ENCODE measurements at regions not wholly inside any gene's neighbourhood (a gene's known extent, or its start where the extent isn't known, plus 50 kb on each side); places are given as distances from the start of the nearest gene placed in this dataset.

- Mint-ChIP-seq H3K4me1 (ENCODE audit: low read depth, unreplicated experiment) (no peaks in the 10 kb centered on the region), H3K36me3 (ENCODE audit: unreplicated experiment) (no peaks in the 10 kb centered on the region), H3K4me3 (ENCODE audit: unreplicated experiment) (no peak overlapping the region), H3K9me3 (ENCODE audit: unreplicated experiment) (no peaks in the 10 kb centered on the region), H3K27ac (ENCODE audit: unreplicated experiment) (no peak overlapping the region), H3K27me3 (ENCODE audit: unreplicated experiment) (no peaks in the 10 kb centered on the region)
- TF ChIP-seq CTCF (IDR thresholded peaks at IDR 0.05; ENCODE audit: partially characterized antibody, unreplicated experiment): no peak
- DNase-seq: no peak
Measured at GRCh38 chr5:8028243-8028642, 159.3 kb downstream of the MTRR start.

- Mint-ChIP-seq H3K27me3 (ENCODE audit: unreplicated experiment) (no peaks in the 10 kb centered on the region), H3K27ac (ENCODE audit: unreplicated experiment) (no peak overlapping the region), H3K4me1 (ENCODE audit: low read depth, unreplicated experiment) (no peaks in the 10 kb centered on the region), H3K9me3 (ENCODE audit: unreplicated experiment) (no peaks in the 10 kb centered on the region), H3K4me3 (ENCODE audit: unreplicated experiment) (no peak overlapping the region), H3K36me3 (ENCODE audit: unreplicated experiment) (no peaks in the 10 kb centered on the region)
- TF ChIP-seq CTCF (IDR thresholded peaks at IDR 0.05; ENCODE audit: partially characterized antibody, unreplicated experiment): no peak
- DNase-seq: no peak
Measured at GRCh38 chr5:8033261-8033660, 164.3 kb downstream of the MTRR start.

GRCh38 chr5:8034852-8035251 lies 165.9 kb downstream of the MTRR start:
- DNase-seq: no peak

GRCh38 chr5:8048920-8049319 lies 180.0 kb downstream of the MTRR start:
- no peak overlapping the region for H3K27ac Mint-ChIP-seq (ENCODE audit: unreplicated experiment)
- peaks cover 9% of the 10 kb centered on the region for H3K36me3 Mint-ChIP-seq (ENCODE audit: unreplicated experiment)
- H3K4me3 Mint-ChIP-seq (ENCODE audit: unreplicated experiment): no peak overlapping the region
- H3K9me3 Mint-ChIP-seq (ENCODE audit: unreplicated experiment): peaks cover 2% of the 10 kb centered on the region
- H3K4me1 Mint-ChIP-seq (ENCODE audit: low read depth, unreplicated experiment): peaks cover 3% of the 10 kb centered on the region
- DNase-seq: no peak
- H3K27me3 Mint-ChIP-seq (ENCODE audit: unreplicated experiment): no peaks in the 10 kb centered on the region
- no peak for TF ChIP-seq CTCF (IDR thresholded peaks at IDR 0.05; ENCODE audit: partially characterized antibody, unreplicated experiment)

More at GRCh38 chr5:8034852-8035251, 165.9 kb downstream of the MTRR start:
- no peak for TF ChIP-seq CTCF (IDR thresholded peaks at IDR 0.05; ENCODE audit: partially characterized antibody, unreplicated experiment)
- Mint-ChIP-seq H3K36me3 (ENCODE audit: unreplicated experiment) (no peaks in the 10 kb centered on the region), H3K27me3 (ENCODE audit: unreplicated experiment) (no peaks in the 10 kb centered on the region), H3K9me3 (ENCODE audit: unreplicated experiment) (no peaks in the 10 kb centered on the region), H3K4me1 (ENCODE audit: low read depth, unreplicated experiment) (no peaks in the 10 kb centered on the region), H3K27ac (ENCODE audit: unreplicated experiment) (no peak overlapping the region), H3K4me3 (ENCODE audit: unreplicated experiment) (no peak overlapping the region)

- Mint-ChIP-seq H3K27ac (ENCODE audit: unreplicated experiment) (no peak overlapping the region), H3K27me3 (ENCODE audit: unreplicated experiment) (no peaks in the 10 kb centered on the region), H3K36me3 (ENCODE audit: unreplicated experiment) (peaks cover 9% of the 10 kb centered on the region), H3K9me3 (ENCODE audit: unreplicated experiment) (no peaks in the 10 kb centered on the region), H3K4me1 (ENCODE audit: low read depth, unreplicated experiment) (peaks cover 6% of the 10 kb centered on the region), H3K4me3 (ENCODE audit: unreplicated experiment) (no peak overlapping the region)
- DNase-seq: no peak
- no peak for TF ChIP-seq CTCF (IDR thresholded peaks at IDR 0.05; ENCODE audit: partially characterized antibody, unreplicated experiment)
Measured at GRCh38 chr5:8050616-8051175, 181.7 kb downstream of the MTRR start.
